ENCODE measurements at regions not wholly inside any gene's neighbourhood (a gene's known extent, or its start where the extent isn't known, plus 50 kb on each side); places are given as distances from the start of the nearest gene placed in this dataset.

- H3K36me3 ChIP-seq (ENCODE audit: control insufficient read depth, insufficient read depth, low read length) = no peaks in the 10 kb centered on the region
- TF ChIP-seq CTCF (IDR thresholded peaks at IDR 0.05; ENCODE audit: insufficient read depth, low read length, poor library complexity, severe bottlenecking) = no peak
Observed at GRCh38 chr4:19720190-19720589, 531.5 kb upstream of the SLIT2 start.

GRCh38 chr4:19711871-19712270 lies 539.8 kb upstream of the SLIT2 start:
- Histone ChIP-seq H3K36me3 (ENCODE audit: control insufficient read depth, insufficient read depth, low read length) (no peaks in the 10 kb centered on the region), H3K27me3 (replicated peaks; ENCODE audit: control insufficient read depth, insufficient read depth, low read length) (no peaks in the 10 kb centered on the region), H3K4me3 (replicated peaks; ENCODE audit: low read depth, low read length) (no peak overlapping the region)
- TF ChIP-seq CTCF (IDR thresholded peaks at IDR 0.05; ENCODE audit: insufficient read depth, low read length, poor library complexity, severe bottlenecking) = no peak
- no peak for DNase-seq (ENCODE audit: extremely low read depth, insufficient read length)

More at GRCh38 chr4:19720190-19720589, 531.5 kb upstream of the SLIT2 start:
- DNase-seq (ENCODE audit: extremely low read depth, insufficient read length) = no peak
- Histone ChIP-seq H3K27me3 (replicated peaks; ENCODE audit: control insufficient read depth, insufficient read depth, low read length) (no peaks in the 10 kb centered on the region), H3K4me3 (replicated peaks; ENCODE audit: low read depth, low read length) (no peak overlapping the region)

- no peak overlapping the region for H3K4me3 ChIP-seq (replicated peaks; ENCODE audit: low read depth, low read length)
- no peak for DNase-seq (ENCODE audit: extremely low read depth, insufficient read length)
- H3K27me3 ChIP-seq (replicated peaks; ENCODE audit: control insufficient read depth, insufficient read depth, low read length) = no peaks in the 10 kb centered on the region
- TF ChIP-seq CTCF (IDR thresholded peaks at IDR 0.05; ENCODE audit: insufficient read depth, low read length, poor library complexity, severe bottlenecking) = no peak
- no peaks in the 10 kb centered on the region for H3K36me3 ChIP-seq (ENCODE audit: control insufficient read depth, insufficient read depth, low read length)
Observed at GRCh38 chr4:19707876-19708275, 543.8 kb upstream of the SLIT2 start.

- TF ChIP-seq CTCF (IDR thresholded peaks at IDR 0.05; ENCODE audit: insufficient read depth, low read length, poor library complexity, severe bottlenecking) = no peak
- DNase-seq (ENCODE audit: extremely low read depth, insufficient read length) = no peak
- H3K36me3 ChIP-seq (ENCODE audit: control insufficient read depth, insufficient read depth, low read length) = no peaks in the 10 kb centered on the region
- H3K27me3 ChIP-seq (replicated peaks; ENCODE audit: control insufficient read depth, insufficient read depth, low read length) = no peaks in the 10 kb centered on the region
- H3K4me3 ChIP-seq (replicated peaks; ENCODE audit: low read depth, low read length) = no peak overlapping the region
Observed at GRCh38 chr4:19703391-19703790, 548.3 kb upstream of the SLIT2 start.

GRCh38 chr4:19700992-19701391 lies 550.7 kb upstream of the SLIT2 start:
- no peak for TF ChIP-seq CTCF (IDR thresholded peaks at IDR 0.05; ENCODE audit: insufficient read depth, low read length, poor library complexity, severe bottlenecking)
- H3K27me3 ChIP-seq (replicated peaks; ENCODE audit: control insufficient read depth, insufficient read depth, low read length) = no peaks in the 10 kb centered on the region
- no peak for DNase-seq (ENCODE audit: extremely low read depth, insufficient read length)
- no peaks in the 10 kb centered on the region for H3K36me3 ChIP-seq (ENCODE audit: control insufficient read depth, insufficient read depth, low read length)
- no peak overlapping the region for H3K4me3 ChIP-seq (replicated peaks; ENCODE audit: low read depth, low read length)

- no peak overlapping the region for H3K4me3 ChIP-seq (replicated peaks; ENCODE audit: low read depth, low read length)
- no peak for DNase-seq (ENCODE audit: extremely low read depth, insufficient read length)
- no peak for TF ChIP-seq CTCF (IDR thresholded peaks at IDR 0.05; ENCODE audit: insufficient read depth, low read length, poor library complexity, severe bottlenecking)
- H3K27me3 ChIP-seq (replicated peaks; ENCODE audit: control insufficient read depth, insufficient read depth, low read length) = no peaks in the 10 kb centered on the region
- H3K36me3 ChIP-seq (ENCODE audit: control insufficient read depth, insufficient read depth, low read length) = no peaks in the 10 kb centered on the region
Observed at GRCh38 chr4:19698961-19699360, 552.7 kb upstream of the SLIT2 start.

Measured in GM06990 (cell line).